Tibial artery (tissue), 4 donors: ENCODE measurements at regions not wholly inside any gene's neighbourhood (a gene's known extent, or its start where the extent isn't known, plus 50 kb on each side); places are given as distances from the start of the nearest gene placed in this dataset.
"Not testable (repeated sequence)": the region's sequence is repeated elsewhere in the genome, so short reads cannot be mapped to it uniquely, and the experiment has no call there.

Source experiments
- DNase-seq, 2 donors: peaks; one replicate each; pipeline ENCODE4 v3.0.0-alpha.2; 2019
- H3K27ac ChIP-seq, 2 donors: fragments of 200-600 bp; sonication (generic) in 1 of 2; 1 replicate in 1 of 2; 2 replicates in 1 of 2; pipeline ENCODE4 v1.5.1; 2018 to 2019; ENCODE audit warnings: mild to moderate bottlenecking in 1 of 2
- H3K27me3 ChIP-seq, 2 donors: fragments of 200-600 bp; sonication (generic) in 1 of 2; one replicate each; pipeline versions ENCODE4 v1.5.1 to v1.6.0; 2016 to 2019
- H3K36me3 ChIP-seq, 3 donors: fragments of 200-600 bp; sonication (generic) in 2 of 3; one replicate each; pipeline ENCODE4 v1.5.1; 2016 to 2019; ENCODE audit warnings: mild to moderate bottlenecking in 2 of 3
- H3K4me1 ChIP-seq, 4 donors: fragments of 200-600 bp; sonication (generic) in 2 of 4; 1 replicate in 3 of 4; 2 replicates in 1 of 4; pipeline ENCODE4 v1.5.1; 2016 to 2019
- H3K4me3 ChIP-seq, 2 donors: fragments of 200-600 bp; sonication (generic) in 1 of 2; 1 replicate in 1 of 2; 2 replicates in 1 of 2; pipeline ENCODE4 v1.5.1; 2018 to 2019; ENCODE audit warnings: mild to moderate bottlenecking in 2 of 2
- H3K9me3 ChIP-seq, 3 donors: fragments of 200-600 bp; sonication (generic) in 1 of 3; one replicate each; pipeline ENCODE4 v1.5.1; 2016 to 2019
- CTCF ChIP-seq, 2 experiments: fragments of 200-600 bp in 1 of 2; fragments of 450-650 bp in 1 of 2; IDR thresholded peaks; one replicate each; pipeline ENCODE4 v1.5.1; 2017 to 2019; ENCODE audit warnings: antibody characterized with exemption in 2 of 2, mild to moderate bottlenecking in 1 of 2, moderate library complexity in 1 of 2
- intact Hi-C: fragments of 100-400 bp; cut with DNase I; formaldehyde crosslinking; loops from one replicate; pipeline ENCODE4 v1.15.0; 2023; ENCODE audit warnings: low total_unique reads

- no peak for TF ChIP-seq CTCF (IDR thresholded peaks at IDR 0.05)
- no peaks in the 10 kb centered on the region for H3K4me1 ChIP-seq
- intact Hi-C loops = no loop called here
- no peak overlapping the region for H3K4me3 ChIP-seq
- no peaks in the 10 kb centered on the region for H3K27me3 ChIP-seq
- no peak overlapping the region for H3K27ac ChIP-seq
- H3K9me3 ChIP-seq = no peaks in the 10 kb centered on the region
- H3K36me3 ChIP-seq = no peaks in the 10 kb centered on the region
- DNase-seq = no peak
Measured at GRCh38 chr3:174358252-174358651, 500.9 kb upstream of the NAALADL2 start.

- DNase-seq = no peak
- no peaks in the 10 kb centered on the region for H3K27me3 ChIP-seq
- no peaks in the 10 kb centered on the region for H3K36me3 ChIP-seq
- TF ChIP-seq CTCF (IDR thresholded peaks at IDR 0.05) = no peak
- intact Hi-C loops = no loop called here
- H3K9me3 ChIP-seq = no peaks in the 10 kb centered on the region
- no peaks in the 10 kb centered on the region for H3K4me1 ChIP-seq
- H3K27ac ChIP-seq = no peak overlapping the region
- H3K4me3 ChIP-seq = no peak overlapping the region
Measured at GRCh38 chr3:174362556-174362955, 496.6 kb upstream of the NAALADL2 start.

- no peaks in the 10 kb centered on the region for H3K9me3 ChIP-seq
Measured at GRCh38 chr3:174363256-174363655, 495.9 kb upstream of the NAALADL2 start.

GRCh38 chr3:174365796-174366195 lies 493.3 kb upstream of the NAALADL2 start:
- Histone ChIP-seq H3K27ac (no peak overlapping the region), H3K4me1 (no peaks in the 10 kb centered on the region), H3K36me3 (no peaks in the 10 kb centered on the region), H3K4me3 (no peak overlapping the region), H3K27me3 (no peaks in the 10 kb centered on the region), H3K9me3 (no peaks in the 10 kb centered on the region)
- intact Hi-C loops = no loop called here
- no peak for DNase-seq
- TF ChIP-seq CTCF (IDR thresholded peaks at IDR 0.05) = no peak

More at GRCh38 chr3:174363256-174363655, 495.9 kb upstream of the NAALADL2 start:
- intact Hi-C loops = no loop called here
- Histone ChIP-seq H3K4me1 (no peaks in the 10 kb centered on the region), H3K4me3 (no peak overlapping the region), H3K27me3 (no peaks in the 10 kb centered on the region), H3K36me3 (no peaks in the 10 kb centered on the region), H3K27ac (no peak overlapping the region)
- no peak for DNase-seq
- no peak for TF ChIP-seq CTCF (IDR thresholded peaks at IDR 0.05)

GRCh38 chr3:174366904-174367303 lies 492.2 kb upstream of the NAALADL2 start:
- H3K27me3 ChIP-seq, H3K27ac ChIP-seq, DNase-seq, H3K4me3 ChIP-seq, intact Hi-C loops, H3K36me3 ChIP-seq, H3K4me1 ChIP-seq, H3K9me3 ChIP-seq: not testable (repeated sequence)

- intact Hi-C loops = no loop called here
- H3K36me3 ChIP-seq = no peaks in the 10 kb centered on the region
- H3K4me1 ChIP-seq = no peaks in the 10 kb centered on the region
- no peak overlapping the region for H3K4me3 ChIP-seq
- no peaks in the 10 kb centered on the region for H3K27me3 ChIP-seq
- no peak overlapping the region for H3K27ac ChIP-seq
- TF ChIP-seq CTCF (IDR thresholded peaks at IDR 0.05) = no peak
- H3K9me3 ChIP-seq = no peaks in the 10 kb centered on the region
- no peak for DNase-seq
Measured at GRCh38 chr3:174376346-174376745, 482.8 kb upstream of the NAALADL2 start.
